Psoas muscle (tissue), 7 donors: ENCODE measurements at regions not wholly inside any gene's neighbourhood (a gene's known extent, or its start where the extent isn't known, plus 50 kb on each side); places are given as distances from the start of the nearest gene placed in this dataset.

ENCODE experiments used
- ATAC-seq, 4 donors: fragments of 200-7000 bp; cut with Tn5 transposase; one replicate each; pipeline ENCODE4 v1.9.1; 2020; ENCODE audit warnings: moderate library complexity in 3 of 4, mild to moderate bottlenecking in 2 of 4
- DNase-seq, 2 donors: peaks; one replicate each; pipeline ENCODE4 v3.0.0-alpha.2; 2020
- H3K27ac ChIP-seq: fragments of 200-600 bp; one replicate; pipeline ENCODE4 v1.8.0; 2022
- H3K27me3 ChIP-seq, 3 donors: fragments of 200-600 bp in 1 of 3; one replicate each; pipeline versions ENCODE4 v1.6.1 to v1.8.0; 2013 to 2022; ENCODE audit warnings: low read length in 2 of 3, mild to moderate bottlenecking in 2 of 3, moderate library complexity in 1 of 3; ENCODE audit not compliant: insufficient read depth in 3 of 3
- H3K36me3 ChIP-seq, 2 donors: fragments of 200-600 bp in 1 of 2; one replicate each; pipeline versions ENCODE4 v1.6.1 to v1.8.0; 2013 to 2022; ENCODE audit warnings: low read depth in 1 of 2, mild to moderate bottlenecking in 1 of 2, moderate library complexity in 1 of 2; ENCODE audit not compliant: insufficient read depth in 1 of 2
- H3K4me1 ChIP-seq: fragments of 200-600 bp; one replicate; pipeline ENCODE4 v1.8.0; 2022
- H3K4me3 ChIP-seq: fragments of 200-600 bp; one replicate; pipeline ENCODE4 v1.8.0; 2022; ENCODE audit warnings: mild to moderate bottlenecking
- H3K9me3 ChIP-seq: fragments of 200-600 bp; one replicate; pipeline ENCODE4 v1.8.0; 2022
- WGBS, 3 donors: extraction: QIAGEN DNeasy Blood & Tissue Kit; methylation state at CpG; one replicate each; pipeline versions ENCODE4 v1.1.6 to v1.1.7; 2013; 5-methylcytosine and 5-hydroxymethylcytosine counted together
- intact Hi-C, 2 donors: fragments of 100-400 bp; cut with DNase I; formaldehyde crosslinking; loops; one replicate each; pipeline versions ENCODE4 v1.11.0 to v1.14.2; 2022
- TF ChIP-seq, protein P1 (sequence below): fragments of 200-600 bp; IDR thresholded peaks from one replicate; pipeline ENCODE4 v1.8.0; 2022; ENCODE audit warnings: antibody characterized with exemption
- donor health status: healthy with polysubstance abuse.
- donor health status: DM: no; HTN: no; CAD: no; lungs with moderate emphysema.
- donor health status: Bipolar disorder and iron deficiency.
- donor health status: healthy.
- donor health status: DM: yes; HTN: yes; CAD: no.
- donor health status: DM: no; HTN: no; CAD: no.
- donor health status: DM: yes; HTN: yes; CAD: no.

DNA sequence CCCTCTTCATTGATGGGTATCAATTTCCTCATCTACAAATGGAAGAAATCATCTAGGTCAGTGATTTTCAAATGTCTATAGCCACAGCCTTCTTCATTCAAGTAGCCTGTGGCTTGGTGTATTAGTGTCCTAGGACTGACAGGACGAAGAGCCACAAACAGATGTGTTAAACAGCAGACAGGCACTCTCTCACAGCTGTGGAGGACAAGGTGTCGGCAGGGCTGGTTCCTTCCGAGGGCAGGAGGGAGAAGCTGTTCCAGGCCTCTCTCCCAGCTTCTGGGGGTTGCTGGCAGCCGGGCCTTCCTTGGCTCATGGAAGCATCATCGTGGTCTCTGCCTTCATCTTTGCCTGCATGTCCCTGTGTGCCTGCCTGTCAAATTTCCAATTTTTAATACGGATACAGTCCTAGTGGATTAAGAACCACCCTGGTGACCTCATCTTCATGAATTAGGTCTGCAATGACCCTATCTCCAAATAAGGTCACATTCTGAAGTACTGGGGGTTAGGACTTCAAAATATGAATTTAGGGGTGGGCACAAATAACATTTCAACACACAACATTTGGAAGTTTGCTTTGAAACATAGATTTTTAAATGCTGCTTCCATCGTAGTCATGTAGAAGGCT lies 86.5 kb downstream of the PTGR3 start:
- no peaks in the 10 kb centered on the region for H3K9me3 ChIP-seq
- intact Hi-C loops, result no loop called here
- H3K4me3 ChIP-seq, result no peak overlapping the region
- TF ChIP-seq, protein P1, sequence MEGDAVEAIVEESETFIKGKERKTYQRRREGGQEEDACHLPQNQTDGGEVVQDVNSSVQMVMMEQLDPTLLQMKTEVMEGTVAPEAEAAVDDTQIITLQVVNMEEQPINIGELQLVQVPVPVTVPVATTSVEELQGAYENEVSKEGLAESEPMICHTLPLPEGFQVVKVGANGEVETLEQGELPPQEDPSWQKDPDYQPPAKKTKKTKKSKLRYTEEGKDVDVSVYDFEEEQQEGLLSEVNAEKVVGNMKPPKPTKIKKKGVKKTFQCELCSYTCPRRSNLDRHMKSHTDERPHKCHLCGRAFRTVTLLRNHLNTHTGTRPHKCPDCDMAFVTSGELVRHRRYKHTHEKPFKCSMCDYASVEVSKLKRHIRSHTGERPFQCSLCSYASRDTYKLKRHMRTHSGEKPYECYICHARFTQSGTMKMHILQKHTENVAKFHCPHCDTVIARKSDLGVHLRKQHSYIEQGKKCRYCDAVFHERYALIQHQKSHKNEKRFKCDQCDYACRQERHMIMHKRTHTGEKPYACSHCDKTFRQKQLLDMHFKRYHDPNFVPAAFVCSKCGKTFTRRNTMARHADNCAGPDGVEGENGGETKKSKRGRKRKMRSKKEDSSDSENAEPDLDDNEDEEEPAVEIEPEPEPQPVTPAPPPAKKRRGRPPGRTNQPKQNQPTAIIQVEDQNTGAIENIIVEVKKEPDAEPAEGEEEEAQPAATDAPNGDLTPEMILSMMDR, result no peak
- H3K36me3 ChIP-seq, result no peaks in the 10 kb centered on the region
- H3K27ac ChIP-seq, result no peak overlapping the region
- ATAC-seq (no peak), DNase-seq (no peak)
- H3K27me3 ChIP-seq, result peaks cover 0 to 2% (median 0%) of the 10 kb centered on the region in 3 donors
- 60 to 75% (median 63%) methylated on average over 7 of the region's 7 CpGs for WGBS, 3 donors
- peaks cover 3% of the 10 kb centered on the region for H3K4me1 ChIP-seq

DNA sequence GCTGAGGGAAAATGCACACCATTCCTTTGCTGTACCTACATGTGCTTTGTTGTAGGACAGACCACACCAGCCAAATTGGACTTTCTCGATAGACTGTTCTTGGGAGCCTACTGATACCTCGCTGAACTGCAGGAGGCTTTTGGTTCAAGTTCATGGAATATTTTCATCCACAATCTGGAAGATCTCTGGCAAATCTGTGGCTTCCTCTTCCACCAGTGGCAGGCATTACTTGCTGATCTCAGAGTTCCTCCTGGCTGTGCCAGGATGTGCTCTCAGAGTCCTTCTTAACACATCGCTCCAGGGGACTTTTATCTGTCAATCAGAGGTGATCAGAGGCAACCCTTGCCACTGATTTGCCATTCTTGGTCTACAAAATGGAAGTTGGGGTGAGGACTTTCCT lies 87.7 kb downstream of the PTGR3 start:
- H3K27ac ChIP-seq, result no peak overlapping the region
- H3K4me1 ChIP-seq, result peaks cover 3% of the 10 kb centered on the region
- ATAC-seq (no peak), DNase-seq (no peak)
- no peak overlapping the region for H3K4me3 ChIP-seq
- WGBS, 3 donors, result 66 to 81% (median 70%) methylated on average over 3 of the region's 3 CpGs
- H3K9me3 ChIP-seq, result no peaks in the 10 kb centered on the region
- H3K36me3 ChIP-seq, result no peaks in the 10 kb centered on the region
- peaks cover 0 to 2% (median 0%) of the 10 kb centered on the region in 3 donors for H3K27me3 ChIP-seq
- intact Hi-C loops, result no loop called here
- TF ChIP-seq, protein P1, result no peak

DNA sequence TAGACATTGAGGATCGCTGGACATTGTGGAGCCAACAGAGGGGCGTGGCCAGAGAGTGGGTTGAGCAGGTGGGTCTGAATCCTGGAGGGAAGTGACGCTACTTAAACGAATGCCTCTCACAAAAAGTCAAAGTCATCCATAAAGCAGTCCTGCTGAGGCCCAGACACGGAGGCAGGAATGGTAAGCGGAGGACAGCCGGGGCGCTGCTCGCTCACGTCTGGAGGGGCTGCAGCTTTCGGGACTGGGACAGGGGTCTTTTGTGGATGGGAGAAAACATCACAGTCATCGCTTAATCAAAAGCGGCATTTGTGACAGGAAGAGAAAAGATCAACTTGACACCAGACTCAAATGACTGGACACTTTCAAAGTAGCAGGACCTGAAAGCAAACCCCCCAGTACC lies 88.4 kb downstream of the PTGR3 start:
- no peak overlapping the region for H3K27ac ChIP-seq
- 90 to 93% (median 91%) methylated on average over 13 of the region's 13 CpGs for WGBS, 3 donors
- no peak for DNase-seq
- no peak for ATAC-seq
- intact Hi-C loops, result no loop called here
- H3K36me3 ChIP-seq, result no peaks in the 10 kb centered on the region
- H3K27me3 ChIP-seq, result peaks cover 0 to 2% (median 0%) of the 10 kb centered on the region in 3 donors
- H3K4me3 ChIP-seq, result no peak overlapping the region
- no peaks in the 10 kb centered on the region for H3K4me1 ChIP-seq
- TF ChIP-seq, protein P1, result no peak
- no peaks in the 10 kb centered on the region for H3K9me3 ChIP-seq

DNA sequence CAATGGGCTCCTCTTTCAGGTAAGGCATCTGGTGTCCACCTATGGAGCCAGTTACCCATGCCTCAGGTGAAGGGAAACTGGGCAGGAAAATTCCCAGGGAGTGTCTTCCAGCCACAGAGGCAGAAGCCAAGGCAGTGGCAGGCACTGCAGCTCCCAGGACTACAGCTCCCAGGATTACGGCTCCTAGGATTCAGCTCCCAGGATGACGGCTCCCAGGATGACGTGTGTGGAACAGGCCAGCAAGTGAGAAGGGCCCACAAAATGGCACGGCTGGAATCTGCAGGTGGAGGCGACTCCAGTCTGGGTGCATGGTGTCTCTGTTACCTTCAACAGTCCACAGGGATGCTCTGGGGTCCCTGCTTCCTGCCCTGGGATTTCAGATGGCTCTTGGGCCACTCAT lies 92.1 kb downstream of the PTGR3 start:
- Histone ChIP-seq H3K36me3 (no peaks in the 10 kb centered on the region), H3K9me3 (no peaks in the 10 kb centered on the region), H3K4me3 (no peak overlapping the region), H3K27me3 (no peaks in the 10 kb centered on the region), H3K4me1 (no peaks in the 10 kb centered on the region), H3K27ac (no peak overlapping the region)
- intact Hi-C loops, result no loop called here
- ATAC-seq (no peak), DNase-seq (no peak)
- WGBS, 3 donors, result 92 to 93% (median 93%) methylated on average over 5 of the region's 5 CpGs
- TF ChIP-seq, protein P1, result no peak

DNA sequence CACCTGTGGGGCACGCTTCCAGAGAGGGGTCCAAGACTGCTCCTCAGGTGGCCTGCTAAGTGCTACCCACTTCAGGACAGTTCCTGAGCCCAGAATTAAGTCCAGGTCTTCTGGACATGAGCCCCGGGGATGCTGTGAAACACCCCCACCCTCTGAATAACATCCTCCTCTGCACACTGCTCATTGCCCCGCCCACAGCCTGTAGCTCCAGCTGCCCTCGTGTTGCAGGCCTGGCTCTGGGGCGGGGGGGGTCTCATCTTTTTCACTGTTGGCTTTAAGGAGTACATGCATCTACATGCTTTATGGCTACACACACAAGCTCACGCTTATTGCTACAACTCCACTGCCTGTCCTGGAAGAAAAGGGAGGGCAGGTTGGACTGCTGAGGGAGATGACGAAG lies 92.8 kb downstream of the PTGR3 start:
- H3K9me3 ChIP-seq, result no peaks in the 10 kb centered on the region
- no peak for DNase-seq

More for the DNA sequence above, 92.8 kb downstream of the PTGR3 start:
- 60 to 69% (median 66%) methylated on average over 7 of the region's 7 CpGs for WGBS, 3 donors
- Histone ChIP-seq H3K27ac (no peak overlapping the region), H3K4me3 (no peak overlapping the region), H3K36me3 (no peaks in the 10 kb centered on the region), H3K4me1 (no peaks in the 10 kb centered on the region), H3K27me3 (no peaks in the 10 kb centered on the region)
- intact Hi-C loops, result no loop called here
- TF ChIP-seq, protein P1, result no peak
- ATAC-seq, result no peak
